ENCODE measurements at regions not wholly inside any gene's neighbourhood (a gene's known extent, or its start where the extent isn't known, plus 50 kb on each side); places are given as distances from the start of the nearest gene placed in this dataset.
"Not testable (repeated sequence)": the region's sequence is repeated elsewhere in the genome, so short reads cannot be mapped to it uniquely, and the experiment has no call there.

DNA sequence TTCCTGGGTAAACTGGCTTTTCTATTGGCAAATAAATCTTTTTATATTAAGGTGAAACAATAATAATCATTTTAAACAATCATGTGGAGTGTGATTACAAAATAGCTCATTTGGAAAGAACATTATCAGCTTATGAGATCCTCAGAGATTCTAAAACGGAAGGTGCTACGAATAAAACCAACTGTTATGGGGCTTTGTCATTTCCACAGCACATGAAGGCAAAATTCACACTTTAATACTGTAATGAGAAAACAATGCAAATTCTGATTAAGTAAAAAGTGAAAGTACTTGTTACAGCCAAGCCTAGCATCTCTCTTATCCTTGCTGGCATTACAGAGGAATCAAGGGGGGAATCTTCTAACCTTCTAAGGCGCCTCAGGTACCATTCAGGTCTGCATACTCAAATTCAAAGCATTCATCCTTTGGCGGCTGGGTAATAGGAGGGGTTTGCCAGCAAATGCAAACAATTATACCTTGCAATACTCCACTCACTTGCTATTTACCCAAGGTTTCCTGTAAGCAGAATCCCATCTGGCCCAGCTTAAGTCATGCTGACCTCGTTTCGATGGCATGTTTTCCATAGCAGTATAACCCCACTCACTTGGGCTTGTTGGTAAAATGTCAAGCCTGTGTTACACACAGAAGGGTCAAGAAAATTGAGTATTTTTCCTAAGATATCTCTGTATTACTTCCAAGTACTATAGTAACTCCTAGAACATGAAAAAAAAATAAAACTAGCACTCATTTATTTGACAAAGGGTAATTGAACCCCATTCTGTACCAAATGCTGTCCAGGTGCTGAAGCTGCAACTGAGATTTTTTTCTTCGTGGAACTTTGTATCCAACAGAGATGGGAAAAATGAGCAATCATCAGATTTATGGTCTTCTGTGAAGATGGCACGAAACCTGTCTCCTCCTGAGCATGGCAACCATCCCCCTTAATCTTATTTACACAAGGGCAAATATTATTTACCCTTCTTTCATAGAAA lies 183.7 kb upstream of the LMCD1 start:
- WGBS, 3 donors: 72 to 80% (median 74%) methylated on average over 8 of the region's 8 CpGs
- H3K27me3 ChIP-seq (ENCODE audit: control insufficient read depth in 3 of 3, insufficient read depth in 3 of 3, low read length in 3 of 3): no peaks in the 10 kb centered on the region
- DNase-seq (no peak), FAIRE-seq (no peak)
- no peaks in the 10 kb centered on the region for H3K4me1 ChIP-seq (ENCODE audit: control insufficient read depth in 3 of 3, insufficient read depth in 2 of 3, low read depth in 1 of 3, low read length in 2 of 3)
- H3K36me3 ChIP-seq (ENCODE audit: control insufficient read depth in 3 of 3, insufficient read depth in 2 of 3, low read depth in 1 of 3, low read length in 3 of 3): no peaks in the 10 kb centered on the region
- no peaks in the 10 kb centered on the region for H3K9me3 ChIP-seq (ENCODE audit: control insufficient read depth in 2 of 2, insufficient read depth in 1 of 2, low read depth in 1 of 2, low read length in 1 of 2)
- H3K27ac ChIP-seq (ENCODE audit: low read depth in 1 of 3, low read length in 2 of 3): no peak overlapping the region
- H3K4me3 ChIP-seq (ENCODE audit: low read depth in 1 of 3, low read length in 3 of 3): no peak overlapping the region

DNA sequence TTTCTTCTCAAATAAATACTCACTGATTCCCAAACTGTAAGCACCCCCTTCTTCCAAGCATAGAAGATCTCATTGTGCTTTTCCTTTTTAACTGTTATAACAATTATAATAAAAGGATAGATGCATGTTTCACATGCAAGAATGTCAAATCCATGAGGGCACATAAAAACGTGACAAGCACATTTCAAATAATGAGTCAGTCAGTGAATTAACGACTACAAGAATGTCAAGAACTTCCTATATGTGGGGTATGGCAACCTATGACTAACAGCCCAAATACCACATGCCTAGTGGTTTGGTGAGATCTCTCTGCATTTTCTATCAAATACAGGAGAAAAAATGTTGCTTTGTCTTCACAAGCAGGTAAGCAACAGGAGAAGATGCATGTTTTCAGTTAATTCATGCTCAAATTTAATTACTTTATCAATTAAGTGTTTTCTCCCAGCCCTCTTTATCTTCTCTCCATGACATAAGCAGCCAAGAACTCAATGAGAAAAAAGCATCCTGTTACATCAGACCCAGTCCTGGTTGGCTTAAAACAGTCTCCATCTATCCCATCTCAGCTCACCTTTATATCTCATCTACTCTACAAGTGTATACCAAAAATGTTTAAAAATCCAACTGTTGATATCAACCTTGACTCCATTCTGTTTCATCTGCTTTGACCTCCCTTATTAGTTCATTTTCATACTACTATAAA lies 181.5 kb upstream of the LMCD1 start:
- WGBS, 3 donors: 59 to 68% (median 64%) methylated on average over 2 of the region's 2 CpGs
- H3K27me3 ChIP-seq (ENCODE audit: control insufficient read depth in 3 of 3, insufficient read depth in 3 of 3, low read length in 3 of 3): no peaks in the 10 kb centered on the region
- no peaks in the 10 kb centered on the region for H3K9me3 ChIP-seq (ENCODE audit: control insufficient read depth in 2 of 2, insufficient read depth in 1 of 2, low read depth in 1 of 2, low read length in 1 of 2)
- H3K27ac ChIP-seq (ENCODE audit: low read depth in 1 of 3, low read length in 2 of 3): no peak overlapping the region
- FAIRE-seq (no peak), DNase-seq (no peak)
- H3K4me1 ChIP-seq (ENCODE audit: control insufficient read depth in 3 of 3, insufficient read depth in 2 of 3, low read depth in 1 of 3, low read length in 2 of 3): no peaks in the 10 kb centered on the region
- H3K4me3 ChIP-seq (ENCODE audit: low read depth in 1 of 3, low read length in 3 of 3): no peak overlapping the region
- H3K36me3 ChIP-seq (ENCODE audit: control insufficient read depth in 3 of 3, insufficient read depth in 2 of 3, low read depth in 1 of 3, low read length in 3 of 3): no peaks in the 10 kb centered on the region

DNA sequence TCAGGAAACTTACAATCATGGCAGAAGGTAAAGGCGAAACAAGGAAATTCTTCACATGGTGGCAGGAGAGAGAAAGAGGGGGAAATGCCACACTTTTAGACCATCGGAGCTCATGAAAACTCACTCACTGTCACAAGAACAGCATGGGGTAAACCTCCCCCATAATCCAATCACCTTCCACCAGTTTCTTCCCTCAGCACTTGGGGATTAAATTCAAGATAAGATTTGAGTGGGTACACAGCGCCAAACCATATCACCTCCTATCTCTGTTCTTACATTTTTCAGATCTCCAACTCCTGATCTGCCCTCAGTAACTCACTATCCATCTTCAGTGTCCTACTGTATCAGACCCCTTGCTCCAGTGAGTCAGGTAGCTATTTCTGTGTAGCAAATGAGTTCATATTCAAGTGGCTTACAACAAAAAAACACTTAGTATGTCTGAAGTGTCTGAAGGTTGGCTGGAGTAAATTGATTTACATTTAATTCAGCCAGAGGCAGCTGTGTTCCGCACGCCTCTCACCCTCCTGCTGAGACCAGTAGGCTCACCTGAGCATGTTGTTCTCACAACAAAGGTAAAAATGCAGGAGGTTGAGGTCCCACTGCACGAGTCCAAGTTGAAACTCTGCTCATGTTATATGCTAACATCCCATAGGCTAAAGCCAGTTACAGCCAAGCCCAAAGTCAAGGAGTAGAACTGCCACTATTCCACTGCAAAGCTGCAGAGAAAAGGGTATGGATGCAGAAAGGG lies 180.7 kb upstream of the LMCD1 start:
- FAIRE-seq: no peak
- Histone ChIP-seq H3K27me3 (ENCODE audit: control insufficient read depth in 3 of 3, insufficient read depth in 3 of 3, low read length in 3 of 3) (no peaks in the 10 kb centered on the region), H3K27ac (ENCODE audit: low read depth in 1 of 3, low read length in 2 of 3) (no peak overlapping the region), H3K4me1 (ENCODE audit: control insufficient read depth in 3 of 3, insufficient read depth in 2 of 3, low read depth in 1 of 3, low read length in 2 of 3) (no peaks in the 10 kb centered on the region), H3K4me3 (ENCODE audit: low read depth in 1 of 3, low read length in 3 of 3) (no peak overlapping the region), H3K36me3 (ENCODE audit: control insufficient read depth in 3 of 3, insufficient read depth in 2 of 3, low read depth in 1 of 3, low read length in 3 of 3) (no peaks in the 10 kb centered on the region), H3K9me3 (ENCODE audit: control insufficient read depth in 2 of 2, insufficient read depth in 1 of 2, low read depth in 1 of 2, low read length in 1 of 2) (no peaks in the 10 kb centered on the region)
- 61 to 75% (median 68%) methylated on average over 6 of the region's 6 CpGs for WGBS, 3 donors
- DNase-seq: no peak

DNA sequence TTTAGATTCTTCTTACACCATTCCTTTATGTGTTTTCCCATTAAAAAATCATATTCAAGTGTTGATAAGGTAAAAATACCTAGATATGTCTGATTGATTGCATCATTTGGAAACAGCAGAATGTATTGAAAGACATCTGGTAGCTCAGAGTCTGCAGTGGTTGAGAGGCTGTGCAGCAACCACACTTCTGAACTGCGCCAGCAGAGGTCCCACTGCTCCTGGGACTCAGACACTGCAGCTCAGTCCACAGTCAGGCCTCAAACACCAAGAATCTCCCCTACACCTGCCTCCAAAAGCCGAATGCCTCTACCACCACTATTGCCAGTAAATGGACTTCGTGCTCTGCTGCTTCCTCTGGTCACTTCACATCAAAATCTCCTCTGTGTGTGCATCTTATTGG lies 176.9 kb upstream of the LMCD1 start:
- 56 to 78% (median 69%) methylated on average over 3 of the region's 3 CpGs for WGBS, 3 donors
- no peaks in the 10 kb centered on the region for H3K27me3 ChIP-seq (ENCODE audit: control insufficient read depth in 3 of 3, insufficient read depth in 3 of 3, low read length in 3 of 3)
- FAIRE-seq (no peak), DNase-seq (no peak)
- no peak overlapping the region for H3K4me3 ChIP-seq (ENCODE audit: low read depth in 1 of 3, low read length in 3 of 3)
- H3K4me1 ChIP-seq (ENCODE audit: control insufficient read depth in 3 of 3, insufficient read depth in 2 of 3, low read depth in 1 of 3, low read length in 2 of 3): no peaks in the 10 kb centered on the region
- no peak overlapping the region for H3K27ac ChIP-seq (ENCODE audit: low read depth in 1 of 3, low read length in 2 of 3)
- H3K9me3 ChIP-seq (ENCODE audit: control insufficient read depth in 2 of 2, insufficient read depth in 1 of 2, low read depth in 1 of 2, low read length in 1 of 2): no peaks in the 10 kb centered on the region
- no peaks in the 10 kb centered on the region for H3K36me3 ChIP-seq (ENCODE audit: control insufficient read depth in 3 of 3, insufficient read depth in 2 of 3, low read depth in 1 of 3, low read length in 3 of 3)

DNA sequence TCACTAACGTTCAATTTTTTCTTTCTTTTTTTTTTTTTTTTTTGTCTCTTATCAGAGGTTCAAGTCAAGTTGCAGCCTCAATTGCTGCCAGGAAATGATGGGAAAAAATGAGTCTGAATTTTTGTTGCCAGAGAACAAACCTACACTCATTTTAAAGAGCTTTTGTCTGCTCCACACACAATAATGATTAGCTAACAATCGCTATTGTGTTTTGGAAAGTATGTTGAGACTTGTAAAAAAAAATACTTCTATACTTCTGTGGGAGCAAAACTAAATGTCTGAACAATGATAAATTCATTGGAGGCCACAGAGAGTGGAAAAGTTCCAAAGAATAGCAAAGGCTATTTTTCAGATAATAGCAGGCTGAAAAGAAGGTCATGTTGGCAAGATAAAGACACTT lies 176.3 kb upstream of the LMCD1 start:
- Histone ChIP-seq H3K36me3 (ENCODE audit: control insufficient read depth in 3 of 3, insufficient read depth in 2 of 3, low read depth in 1 of 3, low read length in 3 of 3) (no peaks in the 10 kb centered on the region), H3K27ac (ENCODE audit: low read depth in 1 of 3, low read length in 2 of 3) (no peak overlapping the region), H3K27me3 (ENCODE audit: control insufficient read depth in 3 of 3, insufficient read depth in 3 of 3, low read length in 3 of 3) (no peaks in the 10 kb centered on the region), H3K9me3 (ENCODE audit: control insufficient read depth in 2 of 2, insufficient read depth in 1 of 2, low read depth in 1 of 2, low read length in 1 of 2) (no peaks in the 10 kb centered on the region), H3K4me3 (ENCODE audit: low read depth in 1 of 3, low read length in 3 of 3) (no peak overlapping the region), H3K4me1 (ENCODE audit: control insufficient read depth in 3 of 3, insufficient read depth in 2 of 3, low read depth in 1 of 3, low read length in 2 of 3) (no peaks in the 10 kb centered on the region)
- FAIRE-seq: no peak
- no peak for DNase-seq
- WGBS, 3 donors: 68 to 86% (median 79%) methylated on average over 2 of the region's 2 CpGs

DNA sequence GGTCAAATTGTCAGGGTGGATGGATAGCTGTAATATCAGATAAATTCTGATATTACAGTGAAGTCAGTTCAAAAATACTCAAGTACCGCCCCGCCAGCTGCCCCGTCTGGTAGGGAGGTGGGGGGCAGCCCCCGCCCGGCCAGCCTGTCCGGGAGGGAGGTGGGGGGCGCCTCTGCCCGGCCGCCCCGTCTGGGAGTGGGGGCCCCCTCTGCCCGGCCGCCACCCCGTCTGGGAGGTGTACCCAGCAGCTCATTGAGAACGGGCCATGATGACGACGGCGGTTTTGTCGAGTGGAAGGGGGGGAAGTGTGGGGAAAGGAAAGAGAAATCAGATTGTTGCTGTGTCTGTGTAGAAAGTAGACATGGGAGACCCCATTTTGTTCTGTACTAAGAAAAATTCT lies 175.8 kb upstream of the LMCD1 start:
- not testable (repeated sequence) for H3K27me3 ChIP-seq (ENCODE audit: control insufficient read depth in 3 of 3, insufficient read depth in 3 of 3, low read length in 3 of 3); FAIRE-seq; DNase-seq; H3K27ac ChIP-seq (ENCODE audit: low read depth in 1 of 3, low read length in 2 of 3); H3K4me3 ChIP-seq (ENCODE audit: low read depth in 1 of 3, low read length in 3 of 3); H3K4me1 ChIP-seq (ENCODE audit: control insufficient read depth in 3 of 3, insufficient read depth in 2 of 3, low read depth in 1 of 3, low read length in 2 of 3); H3K9me3 ChIP-seq (ENCODE audit: control insufficient read depth in 2 of 2, insufficient read depth in 1 of 2, low read depth in 1 of 2, low read length in 1 of 2); H3K36me3 ChIP-seq (ENCODE audit: control insufficient read depth in 3 of 3, insufficient read depth in 2 of 3, low read depth in 1 of 3, low read length in 3 of 3)
- WGBS, 3 donors: 88 to 93% (median 89%) methylated on average over 15 to 18 of the region's 18 CpGs

DNA sequence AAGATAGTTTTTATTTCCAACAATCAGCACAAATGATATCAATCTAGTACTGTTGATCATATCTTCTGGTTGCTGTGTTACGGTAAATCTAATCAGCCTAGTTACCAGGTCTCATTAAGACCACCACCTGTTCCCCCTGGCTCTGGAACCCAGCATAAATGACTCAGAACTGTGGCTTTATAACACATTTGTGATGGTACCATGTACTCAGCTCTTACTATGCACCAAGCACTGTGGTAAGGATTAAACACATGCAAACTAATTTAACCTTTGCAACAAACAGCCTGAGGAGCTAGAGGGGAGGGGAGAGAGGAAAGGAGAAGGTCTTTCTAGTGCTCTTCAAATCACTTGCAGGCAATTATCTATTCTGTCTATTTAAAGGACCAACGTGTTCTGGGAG lies 173.9 kb upstream of the LMCD1 start:
- DNase-seq (no peak), FAIRE-seq (no peak)
- Histone ChIP-seq H3K4me3 (ENCODE audit: low read depth in 1 of 3, low read length in 3 of 3) (no peak overlapping the region), H3K27ac (ENCODE audit: low read depth in 1 of 3, low read length in 2 of 3) (no peak overlapping the region), H3K9me3 (ENCODE audit: control insufficient read depth in 2 of 2, insufficient read depth in 1 of 2, low read depth in 1 of 2, low read length in 1 of 2) (no peaks in the 10 kb centered on the region), H3K27me3 (ENCODE audit: control insufficient read depth in 3 of 3, insufficient read depth in 3 of 3, low read length in 3 of 3) (no peaks in the 10 kb centered on the region), H3K36me3 (ENCODE audit: control insufficient read depth in 3 of 3, insufficient read depth in 2 of 3, low read depth in 1 of 3, low read length in 3 of 3) (no peaks in the 10 kb centered on the region), H3K4me1 (ENCODE audit: control insufficient read depth in 3 of 3, insufficient read depth in 2 of 3, low read depth in 1 of 3, low read length in 2 of 3) (no peaks in the 10 kb centered on the region)
- WGBS, 3 donors: 44 to 58% (median 56%) methylated on average over 2 of the region's 2 CpGs

DNA sequence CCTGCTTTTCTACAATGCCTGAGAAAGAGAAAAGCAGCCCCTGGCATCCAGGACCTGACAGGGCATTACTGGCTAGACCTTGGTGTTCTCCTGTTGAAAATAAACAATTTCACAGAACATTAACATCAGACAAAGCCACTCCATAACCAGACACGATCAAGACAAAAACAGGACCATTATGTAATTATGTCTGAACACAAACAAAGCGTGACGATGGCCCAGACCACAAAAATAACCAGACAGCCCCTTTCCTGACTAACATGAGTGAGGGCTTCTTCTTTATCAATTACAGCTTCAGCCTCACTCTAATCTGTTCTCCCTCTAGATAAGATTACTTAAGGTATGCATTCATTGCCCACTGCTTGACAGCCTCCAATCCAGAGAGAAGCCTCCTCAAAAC lies 172.7 kb upstream of the LMCD1 start:
- Histone ChIP-seq H3K36me3 (ENCODE audit: control insufficient read depth in 3 of 3, insufficient read depth in 2 of 3, low read depth in 1 of 3, low read length in 3 of 3) (no peaks in the 10 kb centered on the region), H3K4me3 (ENCODE audit: low read depth in 1 of 3, low read length in 3 of 3) (no peak overlapping the region), H3K27ac (ENCODE audit: low read depth in 1 of 3, low read length in 2 of 3) (no peak overlapping the region), H3K9me3 (ENCODE audit: control insufficient read depth in 2 of 2, insufficient read depth in 1 of 2, low read depth in 1 of 2, low read length in 1 of 2) (no peaks in the 10 kb centered on the region), H3K4me1 (ENCODE audit: control insufficient read depth in 3 of 3, insufficient read depth in 2 of 3, low read depth in 1 of 3, low read length in 2 of 3) (no peaks in the 10 kb centered on the region), H3K27me3 (ENCODE audit: control insufficient read depth in 3 of 3, insufficient read depth in 3 of 3, low read length in 3 of 3) (no peaks in the 10 kb centered on the region)
- DNase-seq: no peak
- 53 to 74% (median 56%) methylated on average over 3 of the region's 3 CpGs for WGBS, 3 donors
- no peak for FAIRE-seq

Data from small intestine (tissue), 7 donors.